ENCODE measurements at regions not wholly inside any gene's neighbourhood (a gene's known extent, or its start where the extent isn't known, plus 50 kb on each side); places are given as distances from the start of the nearest gene placed in this dataset.

- TF ChIP-seq CTCF (IDR thresholded peaks at IDR 0.05) = no peak
- TF ChIP-seq POLR2A (IDR thresholded peaks at IDR 0.05) = no peak
These were observed 84.3 kb downstream of the TEX29 start for GRCh38 chr13:111404746-111405145.
